ENCODE measurements at regions not wholly inside any gene's neighbourhood (a gene's known extent, or its start where the extent isn't known, plus 50 kb on each side); places are given as distances from the start of the nearest gene placed in this dataset.
"Not testable (repeated sequence)": the region's sequence is repeated elsewhere in the genome, so short reads cannot be mapped to it uniquely, and the experiment has no call there.

- DNase-seq: no peak
Observed at GRCh38 chr2:144914622-144915318, 394.9 kb upstream of the ZEB2 start.

- DNase-seq: no peak
Observed at GRCh38 chr2:144914113-144914512, 394.2 kb upstream of the ZEB2 start.

- no peak for DNase-seq
Observed at GRCh38 chr2:144912206-144912605, 392.3 kb upstream of the ZEB2 start.

GRCh38 chr2:144905956-144906355, 386.0 kb upstream of the ZEB2 start:
- no peak for DNase-seq

- no peak for DNase-seq
Observed at GRCh38 chr2:144904612-144905011, 384.7 kb upstream of the ZEB2 start.

- DNase-seq: not testable (repeated sequence)
Observed at GRCh38 chr2:144903045-144903444, 383.1 kb upstream of the ZEB2 start.

- DNase-seq: not testable (repeated sequence)
Observed at GRCh38 chr2:144901386-144901785, 381.5 kb upstream of the ZEB2 start.

GRCh38 chr2:144896341-144896740, 376.4 kb upstream of the ZEB2 start:
- no peak for DNase-seq

- DNase-seq: no peak
Observed at GRCh38 chr2:144894612-144895599, 375.0 kb upstream of the ZEB2 start.

GRCh38 chr2:144893464-144893863, 373.5 kb upstream of the ZEB2 start:
- DNase-seq: no peak

- DNase-seq: peak in 1 of 2 donors; percentile 8
Observed at GRCh38 chr2:144890828-144891227, 370.9 kb upstream of the ZEB2 start.

- DNase-seq: no peak
Observed at GRCh38 chr2:144889348-144889747, 369.4 kb upstream of the ZEB2 start.

GRCh38 chr2:144886862-144887261, 366.9 kb upstream of the ZEB2 start:
- no peak for DNase-seq

GRCh38 chr2:144877893-144878292, 358.0 kb upstream of the ZEB2 start:
- DNase-seq: no peak

- DNase-seq: no peak
Observed at GRCh38 chr2:144876013-144876412, 356.1 kb upstream of the ZEB2 start.

GRCh38 chr2:144875290-144875969, 355.5 kb upstream of the ZEB2 start:
- DNase-seq: no peak

- no peak for DNase-seq
Observed at GRCh38 chr2:144865670-144866069, 345.8 kb upstream of the ZEB2 start.

- no peak for DNase-seq
Observed at GRCh38 chr2:144859716-144860115, 339.8 kb upstream of the ZEB2 start.

- no peak for DNase-seq
Observed at GRCh38 chr2:144858211-144858610, 338.3 kb upstream of the ZEB2 start.

- no peak for DNase-seq
Observed at GRCh38 chr2:144854596-144854995, 334.7 kb upstream of the ZEB2 start.

- no peak for DNase-seq
Observed at GRCh38 chr2:144849612-144850011, 329.7 kb upstream of the ZEB2 start.

- DNase-seq: no peak
Observed at GRCh38 chr2:144848423-144848822, 328.5 kb upstream of the ZEB2 start.

- no peak for DNase-seq
Observed at GRCh38 chr2:144847347-144848080, 327.6 kb upstream of the ZEB2 start.
